AG09319 (cell line): ENCODE measurements at regions not wholly inside any gene's neighbourhood (a gene's known extent, or its start where the extent isn't known, plus 50 kb on each side); places are given as distances from the start of the nearest gene placed in this dataset.

Source experiments
- DNase-seq: peaks from one replicate; pipeline ENCODE4 v3.0.0-alpha.2; 2010; ENCODE audit warnings: low read depth; ENCODE audit errors: extremely low read depth
- CTCF ChIP-seq: IDR thresholded peaks from 2 replicates; pipeline ENCODE4 v1.5.1; 2011; ENCODE audit warnings: low read depth, mild to moderate bottlenecking, inconsistent platforms, low read length, moderate library complexity

- DNase-seq = no peak
- TF ChIP-seq CTCF = no peak
These were observed 120.7 kb upstream of the GSE1 start for GRCh38 chr16:85492295-85492864.

- DNase-seq = no peak
- TF ChIP-seq CTCF = no peak
These were observed 118.8 kb upstream of the GSE1 start for GRCh38 chr16:85494315-85494714.

DNA sequence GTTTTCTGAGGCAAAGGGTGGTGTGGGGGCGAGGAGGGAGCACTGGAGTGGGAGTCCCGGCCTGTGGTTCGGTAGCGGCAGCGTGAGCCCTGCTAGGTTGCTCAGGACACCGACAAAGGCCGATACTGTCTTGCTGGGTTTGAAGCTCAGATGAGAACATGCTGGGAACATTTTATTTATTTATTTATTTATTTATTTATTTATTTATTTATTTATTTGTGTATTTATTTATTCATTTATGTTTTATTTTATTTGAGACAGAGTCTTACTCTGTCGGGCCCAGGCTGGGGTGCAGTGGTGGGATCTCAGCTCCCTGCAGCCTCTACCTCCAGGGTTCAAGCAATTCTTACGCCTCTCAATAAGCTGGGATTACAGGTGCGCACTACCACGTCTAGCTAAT lies 117.9 kb upstream of the GSE1 start:
- TF ChIP-seq CTCF = no peak

DNA sequence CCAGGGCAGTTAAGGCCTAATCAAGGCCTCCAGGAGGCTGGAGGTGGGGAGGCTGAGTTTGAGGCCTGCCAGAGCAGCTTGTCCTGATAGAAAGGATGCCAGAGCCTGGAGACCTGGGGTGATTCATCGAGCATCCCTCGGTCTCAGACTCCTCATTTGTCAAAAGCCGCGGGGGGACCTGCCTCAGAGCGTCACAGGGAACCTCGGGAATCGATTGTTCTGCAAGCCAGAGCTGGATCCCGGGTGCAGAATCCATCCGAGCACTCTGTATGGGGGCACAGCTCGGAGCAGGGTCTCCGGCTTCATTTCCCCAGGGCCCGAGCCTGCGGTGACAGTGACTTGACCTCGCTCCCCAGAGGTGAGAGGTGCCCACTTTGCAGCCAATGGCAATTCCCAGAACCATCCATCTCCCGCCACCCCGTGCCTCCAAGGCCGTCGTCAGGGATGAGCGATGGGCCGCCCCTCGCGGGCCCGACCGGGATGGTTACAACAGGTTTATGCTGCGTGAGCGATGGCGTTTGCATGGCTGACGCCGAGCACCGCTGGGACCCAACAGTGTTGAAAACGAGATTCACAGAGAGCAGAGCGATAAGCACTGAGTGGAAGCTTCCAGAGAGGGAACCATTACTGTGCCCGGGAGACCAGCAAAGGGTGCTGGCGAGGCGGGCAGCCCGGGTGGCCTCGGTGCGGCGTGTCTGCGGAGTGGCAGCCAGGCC lies 117.1 kb upstream of the GSE1 start:
- no peak for DNase-seq
- TF ChIP-seq CTCF = no peak

More for the DNA sequence above, 117.9 kb upstream of the GSE1 start:
- DNase-seq = no peak

DNA sequence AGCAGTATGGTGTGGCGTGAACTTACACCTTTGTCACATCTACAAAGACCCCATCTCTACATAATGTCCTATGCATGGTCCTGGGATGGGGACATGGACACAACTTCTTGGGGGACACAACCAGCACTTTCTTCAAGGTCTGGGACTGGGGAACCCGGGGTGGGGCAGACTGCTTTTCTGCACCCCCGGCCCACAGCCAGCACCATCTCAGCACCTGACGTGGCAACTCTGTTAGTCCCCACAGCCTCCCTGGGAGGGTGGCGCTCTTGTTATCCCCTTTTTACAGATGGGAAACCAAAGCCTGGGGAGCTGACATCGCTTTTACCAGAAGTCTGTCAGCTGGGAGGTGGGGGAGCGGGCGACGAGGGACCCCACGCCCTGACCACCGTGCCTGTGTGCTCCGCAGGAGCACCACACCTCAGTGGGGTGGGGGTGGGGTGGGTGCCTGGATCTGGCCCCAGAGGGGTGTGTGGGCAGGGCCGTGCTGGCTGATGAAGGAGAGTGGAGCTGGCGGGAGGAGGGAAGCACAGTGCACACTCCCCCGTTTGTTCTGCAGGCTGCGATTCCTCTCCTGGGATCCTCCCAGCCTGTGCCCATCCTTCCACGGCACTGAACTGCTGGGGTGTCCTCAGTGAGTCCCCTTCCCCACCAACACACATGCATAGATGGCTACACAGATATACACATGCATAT lies 115.4 kb upstream of the GSE1 start:
- DNase-seq = no peak
- TF ChIP-seq CTCF = no peak

DNA sequence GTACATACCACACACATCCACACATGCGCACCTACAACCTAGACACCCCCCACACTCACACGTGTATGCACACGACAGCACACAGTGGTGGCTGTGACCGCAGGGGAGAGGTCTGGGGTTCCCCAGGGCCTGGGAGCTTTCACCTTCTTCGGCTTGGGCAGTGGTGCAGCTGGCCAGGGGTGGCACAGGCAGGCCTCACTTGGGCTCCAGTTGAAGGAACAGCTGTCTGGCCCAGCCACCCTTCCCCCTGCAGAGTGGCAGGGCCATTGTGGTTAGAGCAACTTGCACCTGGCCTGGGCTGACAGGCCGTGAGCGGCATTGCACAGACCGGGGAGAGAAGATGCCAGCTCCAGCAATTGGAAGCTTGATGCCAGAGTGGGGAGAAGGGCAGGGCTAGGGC lies 114.5 kb upstream of the GSE1 start:
- TF ChIP-seq CTCF = no peak
- DNase-seq = no peak

- no peak for DNase-seq
- no peak for TF ChIP-seq CTCF
These were observed 112.9 kb upstream of the GSE1 start for GRCh38 chr16:85500220-85500619.
